PFSK-1 (cell line): ENCODE measurements at regions not wholly inside any gene's neighbourhood (a gene's known extent, or its start where the extent isn't known, plus 50 kb on each side); places are given as distances from the start of the nearest gene placed in this dataset.

Experiments
- POLR2AphosphoS5 ChIP-seq: IDR thresholded peaks from 2 replicates; pipeline ENCODE4 v1.6.1; 2012; ENCODE audit warnings: low read depth, mild to moderate bottlenecking, control low read depth, low read length, moderate library complexity
- SIN3A ChIP-seq: IDR thresholded peaks from 2 replicates; pipeline ENCODE4 v1.6.1; 2012; ENCODE audit warnings: mild to moderate bottlenecking, low read length, moderate library complexity, borderline replicate concordance; ENCODE audit not compliant: insufficient read depth

DNA sequence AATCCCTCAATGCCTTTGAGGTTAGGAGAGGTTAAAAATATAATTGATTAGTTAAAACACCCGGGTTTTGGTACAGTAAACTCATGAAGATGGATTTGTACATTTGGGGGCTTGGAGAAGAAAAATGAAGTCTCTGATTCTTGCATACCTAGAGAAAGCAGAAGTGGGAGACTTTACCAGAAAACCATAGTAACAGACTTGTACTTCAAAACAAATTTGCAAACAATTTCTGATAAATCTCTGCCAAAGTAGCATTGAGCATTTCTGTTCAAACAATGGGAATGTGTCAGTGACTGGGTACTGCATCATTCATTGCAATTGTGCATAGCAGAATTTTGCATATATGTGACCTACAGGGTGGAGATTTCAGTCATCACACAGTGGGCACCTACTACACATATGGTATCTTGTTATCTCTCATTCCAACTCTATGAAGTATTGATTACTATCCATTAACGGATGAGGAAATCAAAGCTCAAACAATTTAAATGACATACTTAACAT, 256.9 kb downstream of the PLK2 start:
- TF ChIP-seq POLR2AphosphoS5 (no peak), SIN3A (no peak)
